OCI-LY7 (cell line): ENCODE measurements at regions not wholly inside any gene's neighbourhood (a gene's known extent, or its start where the extent isn't known, plus 50 kb on each side); places are given as distances from the start of the nearest gene placed in this dataset.

Experiments used
- BruUV-seq: library from RNA; stranded (reverse); fragments of 400-500 nt; replicated peaks from 2 replicates; lab custom pipeline; 2021; lab: Mats Ljungman, UMichigan
- CTCF ChIA-PET: fragments of 300-600 bp; sonication (Branson Sonifier 250); formaldehyde crosslinking; loops from one replicate; lab custom pipeline; 2022; ENCODE audit warnings: antibody characterized with exemption; ENCODE audit not compliant: unreplicated experiment; lab: Charles Lee
- POLR2A ChIA-PET: fragments of 300-600 bp; sonication (Branson Sonifier 250); formaldehyde crosslinking; loops from one replicate; lab custom pipeline; 2022; ENCODE audit warnings: antibody characterized with exemption; lab: Charles Lee
- DNase-seq: peaks from one replicate; pipeline ENCODE4 v3.0.0-alpha.2; 2015; ENCODE audit warnings: low spot score
- H2AFZ ChIP-seq: fragments of 200-600 bp; sonication (generic), shearing (Covaris generic); 2 replicates; pipeline ENCODE4 v1.6.1; 2014; ENCODE audit warnings: mild to moderate bottlenecking, antibody characterized with exemption, low read length, moderate library complexity
- H3K27ac ChIP-seq: fragments of 200-600 bp; sonication (generic); 2 replicates; pipeline ENCODE4 v1.5.1; 2014; ENCODE audit warnings: mixed run types, low read depth, mild to moderate bottlenecking, moderate library complexity, low read length, inconsistent platforms; ENCODE audit not compliant: poor library complexity, severe bottlenecking
- H3K36me3 ChIP-seq: fragments of 200-600 bp; sonication (generic); 2 replicates; pipeline ENCODE4 v1.6.1; 2014; ENCODE audit warnings: mild to moderate bottlenecking, antibody characterized with exemption, low read length, moderate library complexity, mixed read lengths; ENCODE audit not compliant: insufficient read depth
- H3K4me1 ChIP-seq: fragments of 200-600 bp; sonication (generic); 2 replicates; pipeline ENCODE4 v1.5.1; 2014; ENCODE audit warnings: mild to moderate bottlenecking, low read length; ENCODE audit not compliant: insufficient read depth, poor library complexity, severe bottlenecking
- H3K4me2 ChIP-seq: fragments of 200-600 bp; sonication (generic); 2 replicates; pipeline ENCODE4 v1.6.1; 2014; ENCODE audit warnings: mild to moderate bottlenecking, low read length
- H3K4me3 ChIP-seq: fragments of 200-600 bp; sonication (generic); 2 replicates; pipeline ENCODE4 v1.5.1; 2014; ENCODE audit warnings: mild to moderate bottlenecking, low read depth, low read length; ENCODE audit not compliant: poor library complexity, severe bottlenecking
- H3K79me2 ChIP-seq: fragments of 200-600 bp; sonication (generic); 2 replicates; pipeline ENCODE4 v1.6.1; 2016; ENCODE audit warnings: low read depth, mild to moderate bottlenecking, low read length, moderate library complexity, mixed read lengths; ENCODE audit not compliant: insufficient read depth
- H3K9me2 ChIP-seq: fragments of 200-600 bp; sonication (generic); 2 replicates; pipeline ENCODE4 v1.6.1; 2016; ENCODE audit warnings: mild to moderate bottlenecking, low read length, mixed read lengths; ENCODE audit not compliant: insufficient read depth
- H3K9me3 ChIP-seq: fragments of 200-600 bp; sonication (generic); 2 replicates; pipeline ENCODE4 v1.6.1; 2014; ENCODE audit warnings: mild to moderate bottlenecking, mixed run types, low read length, mixed read lengths
- H4K20me1 ChIP-seq: fragments of 200-600 bp; sonication (generic); 2 replicates; pipeline ENCODE4 v1.6.1; 2014; ENCODE audit warnings: mild to moderate bottlenecking, antibody characterized with exemption, low read length, moderate library complexity, mixed read lengths; ENCODE audit not compliant: insufficient read depth
- EZH2phosphoT487 ChIP-seq: fragments of 200-600 bp; sonication (generic); IDR thresholded peaks from 2 replicates; pipeline ENCODE4 v1.6.1; 2018; ENCODE audit warnings: low read depth, borderline replicate concordance, mild to moderate bottlenecking, mixed run types, antibody characterized with exemption, low read length, moderate library complexity, mixed read lengths
- intact Hi-C: fragments of 100-400 bp; cut with micrococcal nuclease; formaldehyde crosslinking; loops from one replicate; pipeline ENCODE4 v1.10.0; 2022; ENCODE audit not compliant: unreplicated experiment
- TF ChIP-seq, protein P1 (sequence below): fragments of 200-600 bp; sonication (generic); conservative IDR thresholded peaks from 2 replicates; pipeline ENCODE4 v1.5.1; 2014; ENCODE audit warnings: mild to moderate bottlenecking, antibody characterized with exemption, low read length, moderate library complexity, mixed read lengths

GRCh38 chr3:56987238-56987895, 73.1 kb upstream of the SPATA12 start:
- intact Hi-C loops = no loop called here
- ChIA-PET CTCF (interaction anchor here (0.6 to 1.5 kb wide), 6 partner anchors 9 to 184 kb away, joined by 3 to 4 read pairs (median 4); no protein-coding TSS in a partner anchor), POLR2A (interaction anchor here (0.6 to 2.9 kb wide), 13 partner anchors 10 to 302 kb away, joined by 3 to 11 read pairs (median 3); partner anchors contain the start of gene ARHGEF3)
- H3K79me2 ChIP-seq = no peaks in the 10 kb centered on the region
- H3K36me3 ChIP-seq = no peaks in the 10 kb centered on the region
- no peak overlapping the region for H3K4me3 ChIP-seq
- H3K9me3 ChIP-seq = no peaks in the 10 kb centered on the region
- peaks cover 40% of the 10 kb centered on the region for H3K4me1 ChIP-seq
- no peak overlapping the region for H3K4me2 ChIP-seq
- no peaks in the 10 kb centered on the region for H4K20me1 ChIP-seq
- no TSS peak for BruUV-seq
- H3K27ac ChIP-seq = no peak overlapping the region
- H3K9me2 ChIP-seq = no peaks in the 10 kb centered on the region
- DNase-seq = no peak
- TF ChIP-seq EZH2phosphoT487 = no peak
- TF ChIP-seq, protein P1, sequence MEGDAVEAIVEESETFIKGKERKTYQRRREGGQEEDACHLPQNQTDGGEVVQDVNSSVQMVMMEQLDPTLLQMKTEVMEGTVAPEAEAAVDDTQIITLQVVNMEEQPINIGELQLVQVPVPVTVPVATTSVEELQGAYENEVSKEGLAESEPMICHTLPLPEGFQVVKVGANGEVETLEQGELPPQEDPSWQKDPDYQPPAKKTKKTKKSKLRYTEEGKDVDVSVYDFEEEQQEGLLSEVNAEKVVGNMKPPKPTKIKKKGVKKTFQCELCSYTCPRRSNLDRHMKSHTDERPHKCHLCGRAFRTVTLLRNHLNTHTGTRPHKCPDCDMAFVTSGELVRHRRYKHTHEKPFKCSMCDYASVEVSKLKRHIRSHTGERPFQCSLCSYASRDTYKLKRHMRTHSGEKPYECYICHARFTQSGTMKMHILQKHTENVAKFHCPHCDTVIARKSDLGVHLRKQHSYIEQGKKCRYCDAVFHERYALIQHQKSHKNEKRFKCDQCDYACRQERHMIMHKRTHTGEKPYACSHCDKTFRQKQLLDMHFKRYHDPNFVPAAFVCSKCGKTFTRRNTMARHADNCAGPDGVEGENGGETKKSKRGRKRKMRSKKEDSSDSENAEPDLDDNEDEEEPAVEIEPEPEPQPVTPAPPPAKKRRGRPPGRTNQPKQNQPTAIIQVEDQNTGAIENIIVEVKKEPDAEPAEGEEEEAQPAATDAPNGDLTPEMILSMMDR = peak; percentile 36; the same call in 1 of the 2 replicates
- no peak overlapping the region for H2AFZ ChIP-seq

- CTCF ChIA-PET = interaction anchor here (1.4 to 1.5 kb wide), 2 partner anchors 23 to 70 kb away, joined by 3 to 4 read pairs; no protein-coding TSS in a partner anchor
- H3K9me3 ChIP-seq = no peaks in the 10 kb centered on the region
- peak overlapping the region; percentile 14 for H3K4me2 ChIP-seq
- no peak for TF ChIP-seq EZH2phosphoT487
- TF ChIP-seq, protein P1 = no peak
- no peaks in the 10 kb centered on the region for H3K36me3 ChIP-seq
- H3K4me1 ChIP-seq = peaks cover 40% of the 10 kb centered on the region
- BruUV-seq = no TSS peak
- H3K27ac ChIP-seq = no peak overlapping the region
- H4K20me1 ChIP-seq = no peaks in the 10 kb centered on the region
- no peak for DNase-seq
- no peak overlapping the region for H3K4me3 ChIP-seq
- no peaks in the 10 kb centered on the region for H3K9me2 ChIP-seq
- POLR2A ChIA-PET = interaction anchor here (0.5 to 2.9 kb wide), 4 partner anchors 9 to 282 kb away, joined by 3 to 8 read pairs (median 4); no protein-coding TSS in a partner anchor
- no peaks in the 10 kb centered on the region for H3K79me2 ChIP-seq
- intact Hi-C loops = no loop called here
- no peak overlapping the region for H2AFZ ChIP-seq
Observed at GRCh38 chr3:56986347-56986746, 74.1 kb upstream of the SPATA12 start.

DNA sequence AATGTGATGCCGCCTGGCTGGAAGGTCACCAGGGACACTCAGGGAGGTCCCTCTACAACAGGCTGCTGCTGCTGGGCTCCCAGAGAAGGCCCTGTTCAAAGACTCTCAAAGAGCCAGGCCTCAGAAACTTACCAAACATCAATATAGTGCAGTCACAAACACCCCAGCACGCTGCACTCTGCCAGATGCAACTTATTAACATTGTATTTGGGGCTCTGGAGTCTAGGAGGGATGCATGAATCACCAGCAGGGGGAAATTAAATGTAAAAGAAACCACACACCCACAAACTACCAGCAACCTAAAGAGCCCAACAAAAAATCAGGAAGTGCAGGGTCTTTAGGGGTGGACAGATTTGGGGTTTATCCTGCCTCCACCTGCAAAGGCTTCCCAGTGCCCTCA, 74.6 kb upstream of the SPATA12 start:
- Histone ChIP-seq H3K79me2 (no peaks in the 10 kb centered on the region), H3K4me3 (no peak overlapping the region), H3K4me1 (peaks cover 40% of the 10 kb centered on the region), H4K20me1 (no peaks in the 10 kb centered on the region), H3K27ac (no peak overlapping the region), H2AFZ (no peak overlapping the region), H3K4me2 (peak overlapping the region; percentile 14), H3K36me3 (0 out of 2 replicates have a peak, but pooled peaks cover 4% of the 10 kb centered on the region), H3K9me3 (no peaks in the 10 kb centered on the region), H3K9me2 (no peaks in the 10 kb centered on the region)
- TF ChIP-seq, protein P1 = 0 out of 2 replicates have a peak, but pooled peaks have one; percentile 33
- no peak for TF ChIP-seq EZH2phosphoT487
- CTCF ChIA-PET = no interaction called here
- BruUV-seq = no TSS peak
- POLR2A ChIA-PET = interaction anchor here (0.5 kb wide), 1 partner anchor 94 kb away, joined by 4 read pairs; no protein-coding TSS in a partner anchor
- DNase-seq = peak; percentile 38
- intact Hi-C loops = no loop called here
